Stimulated activated effector memory CD8-positive, alpha-beta T cell treated with anti-CD3 and anti-CD28 coated beads, Interleukin-12 subunit alpha, Interleukin-12 subunit beta, amount 100 ng/mL, for 72 hours (primary cell): ENCODE measurements at regions not wholly inside any gene's neighbourhood (a gene's known extent, or its start where the extent isn't known, plus 50 kb on each side); places are given as distances from the start of the nearest gene placed in this dataset.

Experiments used
- ATAC-seq: fragments of 150-1000 bp; cut with Tn5 transposase; 2 replicates; pipeline ENCODE4 v1.10.0; 2021
- DNase-seq, 2 donors: peaks; one replicate each; pipeline ENCODE4 v3.0.0; 2021 to 2022; ENCODE audit warnings: low spot score in 2 of 2
- H3K27ac Mint-ChIP-seq: one replicate; pipeline ENCODE4 v1.8.0; 2022; ENCODE audit warnings: mild to moderate bottlenecking, mixed read lengths
- H3K36me3 Mint-ChIP-seq: one replicate; pipeline ENCODE4 v1.8.0; 2022; ENCODE audit warnings: mild to moderate bottlenecking, mixed read lengths
- H3K4me1 Mint-ChIP-seq: one replicate; pipeline ENCODE4 v1.8.0; 2022; ENCODE audit warnings: mixed read lengths
- H3K4me3 Mint-ChIP-seq: one replicate; pipeline ENCODE4 v1.8.0; 2022; ENCODE audit warnings: mild to moderate bottlenecking, mixed read lengths
- H3K9me3 Mint-ChIP-seq: one replicate; pipeline ENCODE4 v1.8.0; 2022; ENCODE audit warnings: mixed read lengths

GRCh38 chr5:73337586-73338255, 110.9 kb downstream of the FOXD1 start:
- Mint-ChIP-seq H3K9me3 (no peaks in the 10 kb centered on the region), H3K27ac (no peak overlapping the region), H3K36me3 (no peaks in the 10 kb centered on the region), H3K4me3 (no peak overlapping the region), H3K4me1 (no peaks in the 10 kb centered on the region)
- DNase-seq (no peak), ATAC-seq (no peak)

DNA sequence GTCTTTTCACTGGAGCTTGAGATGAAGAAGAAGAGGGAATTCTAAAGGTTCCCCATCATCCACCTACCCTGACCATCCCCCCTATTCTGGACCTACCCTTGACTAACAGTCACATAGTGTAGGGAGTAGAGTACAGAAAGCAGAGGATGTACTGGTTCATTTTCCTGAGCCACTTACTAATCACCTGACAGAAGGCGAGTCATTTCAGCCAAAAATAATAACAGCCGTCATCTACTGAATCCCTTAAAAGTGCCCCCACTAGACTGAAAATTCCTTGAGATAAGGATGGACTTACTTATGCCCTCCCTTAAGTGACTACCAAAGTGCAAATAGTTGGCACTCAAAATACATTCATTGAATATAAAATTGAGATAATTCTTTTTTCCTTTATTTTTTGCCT, 112.2 kb downstream of the FOXD1 start:
- Mint-ChIP-seq H3K4me3 (no peak overlapping the region), H3K4me1 (no peaks in the 10 kb centered on the region), H3K27ac (no peak overlapping the region), H3K9me3 (peaks cover 8% of the 10 kb centered on the region), H3K36me3 (no peaks in the 10 kb centered on the region)
- ATAC-seq (no peak), DNase-seq (no peak)

DNA sequence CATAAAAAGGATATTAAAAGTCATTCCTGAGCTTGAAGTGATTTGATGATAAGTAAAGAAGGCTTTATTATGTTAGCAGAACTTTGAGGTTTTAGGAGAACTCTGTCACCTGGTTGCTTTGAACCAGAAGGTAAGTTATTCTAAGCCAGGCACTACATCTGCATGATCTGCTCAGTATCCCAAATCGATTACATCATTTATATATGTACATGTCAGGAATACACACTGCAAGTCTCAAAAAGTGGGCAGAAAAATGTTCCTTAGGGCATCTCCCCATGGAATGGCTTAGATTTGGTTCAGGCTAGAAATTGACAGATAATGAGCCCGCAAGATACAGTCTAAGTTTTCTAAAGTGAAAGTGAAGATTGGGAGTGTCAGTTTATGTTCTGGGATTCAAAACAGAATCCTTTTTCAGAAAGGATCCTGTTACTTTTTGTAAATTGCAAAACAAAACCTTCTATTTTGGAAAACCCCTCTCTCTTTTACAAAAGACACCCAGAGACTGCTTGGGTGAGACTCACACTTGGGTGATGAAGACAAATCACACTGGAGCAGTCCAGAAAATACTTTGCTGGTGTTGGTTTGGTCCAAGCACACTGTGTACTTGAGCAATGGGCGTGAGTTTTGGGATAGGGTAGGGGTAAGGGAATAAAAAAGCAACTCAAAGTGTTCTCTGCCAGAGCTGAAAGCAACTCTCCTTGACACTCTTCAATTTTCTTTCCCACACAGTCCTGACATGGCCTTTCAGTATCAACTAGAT, 114.5 kb downstream of the FOXD1 start:
- no peak overlapping the region for H3K27ac Mint-ChIP-seq
- no peaks in the 10 kb centered on the region for H3K36me3 Mint-ChIP-seq
- ATAC-seq: no peak
- peaks cover 17% of the 10 kb centered on the region for H3K9me3 Mint-ChIP-seq
- DNase-seq: no peak
- H3K4me3 Mint-ChIP-seq: no peak overlapping the region
- H3K4me1 Mint-ChIP-seq: no peaks in the 10 kb centered on the region

DNA sequence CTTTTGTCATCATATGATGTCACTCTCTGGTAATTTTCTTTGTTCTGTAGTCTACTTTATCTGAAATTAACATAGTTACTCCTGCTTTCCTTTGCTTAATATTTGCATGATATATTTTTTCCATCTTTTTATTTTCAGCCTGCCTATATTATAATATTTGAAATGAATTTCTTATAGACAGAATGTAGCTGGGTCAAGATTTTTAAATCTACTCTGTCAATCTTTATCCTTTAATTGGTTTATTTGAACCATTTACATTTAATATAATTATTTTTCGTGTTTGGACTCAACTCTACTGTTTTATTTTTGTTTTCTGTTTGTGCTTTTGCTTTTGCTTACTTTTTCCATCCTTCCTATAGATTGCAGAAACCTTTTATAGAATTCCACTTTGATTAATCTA, 118.0 kb downstream of the FOXD1 start:
- no peak for ATAC-seq
- Mint-ChIP-seq H3K4me3 (no peak overlapping the region), H3K36me3 (no peaks in the 10 kb centered on the region), H3K27ac (no peak overlapping the region), H3K4me1 (no peaks in the 10 kb centered on the region), H3K9me3 (peaks cover 17% of the 10 kb centered on the region)
- no peak for DNase-seq

GRCh38 chr5:73328640-73329039, 119.9 kb downstream of the FOXD1 start:
- no peak overlapping the region for H3K4me3 Mint-ChIP-seq
- no peaks in the 10 kb centered on the region for H3K36me3 Mint-ChIP-seq
- peaks cover 17% of the 10 kb centered on the region for H3K9me3 Mint-ChIP-seq
- H3K27ac Mint-ChIP-seq: no peak overlapping the region
- DNase-seq: no peak
- no peak for ATAC-seq
- no peaks in the 10 kb centered on the region for H3K4me1 Mint-ChIP-seq

GRCh38 chr5:73327908-73328455, 120.6 kb downstream of the FOXD1 start:
- H3K4me1 Mint-ChIP-seq: no peaks in the 10 kb centered on the region
- no peak overlapping the region for H3K4me3 Mint-ChIP-seq
- no peaks in the 10 kb centered on the region for H3K36me3 Mint-ChIP-seq
- no peak overlapping the region for H3K27ac Mint-ChIP-seq
- DNase-seq (no peak), ATAC-seq (no peak)
- H3K9me3 Mint-ChIP-seq: peaks cover 17% of the 10 kb centered on the region

- Mint-ChIP-seq H3K4me1 (no peaks in the 10 kb centered on the region), H3K4me3 (no peak overlapping the region), H3K36me3 (no peaks in the 10 kb centered on the region), H3K27ac (no peak overlapping the region), H3K9me3 (peaks cover 2% of the 10 kb centered on the region)
- no peak for DNase-seq
- no peak for ATAC-seq
These were observed 123.0 kb downstream of the FOXD1 start for GRCh38 chr5:73325546-73325945.

DNA sequence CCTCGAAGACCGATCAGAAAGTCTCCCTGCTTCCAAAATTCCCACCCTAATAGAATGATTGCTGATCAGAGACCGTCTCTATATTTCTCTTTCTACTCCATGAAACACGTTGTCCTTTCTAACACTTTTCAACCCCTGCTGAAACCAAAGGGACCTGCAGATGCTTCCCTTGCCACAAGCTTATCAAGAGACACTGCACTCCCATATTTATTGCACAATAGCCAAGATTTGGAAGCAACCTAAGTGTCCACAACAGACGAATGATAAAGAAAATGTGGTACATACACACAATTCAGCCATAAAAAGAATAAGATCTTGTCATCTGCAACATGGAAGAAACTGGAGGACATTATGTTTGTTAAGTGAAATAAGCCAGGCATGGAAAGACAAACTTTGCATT, 125.1 kb downstream of the FOXD1 start:
- Mint-ChIP-seq H3K9me3 (no peaks in the 10 kb centered on the region), H3K27ac (no peak overlapping the region), H3K4me3 (no peak overlapping the region), H3K4me1 (no peaks in the 10 kb centered on the region), H3K36me3 (no peaks in the 10 kb centered on the region)
- ATAC-seq (no peak), DNase-seq (no peak)

DNA sequence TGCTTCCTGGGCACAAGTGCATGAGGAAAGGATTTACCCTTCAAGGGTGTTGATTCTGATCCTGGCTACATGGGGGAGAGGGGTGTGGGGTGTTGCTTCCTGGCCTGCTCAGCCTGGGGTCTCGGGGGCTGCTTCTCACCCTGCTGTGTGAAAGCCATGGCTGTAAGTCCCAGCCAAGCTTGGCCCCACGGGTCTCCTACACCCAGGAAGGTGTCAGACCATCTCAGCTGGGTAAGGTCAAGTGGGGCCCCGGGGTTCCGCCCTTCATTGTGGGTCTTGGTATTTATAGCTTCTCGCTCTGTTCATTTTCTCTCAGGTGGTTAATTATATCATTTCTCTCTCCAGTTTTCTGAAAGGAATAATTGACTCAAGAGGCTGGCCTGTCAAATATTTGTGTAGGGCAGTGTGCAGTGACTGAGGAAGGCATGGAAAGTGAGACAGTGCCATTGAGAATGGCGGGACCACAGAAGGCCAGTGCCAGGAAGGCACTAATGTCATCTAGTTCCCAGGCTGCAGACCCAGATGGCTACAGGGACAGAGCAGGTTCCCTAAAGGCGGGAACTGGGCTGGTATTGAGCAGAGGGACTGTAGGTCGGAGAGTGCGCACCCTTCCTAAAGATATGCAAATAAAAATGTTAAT, 126.0 kb downstream of the FOXD1 start:
- Mint-ChIP-seq H3K27ac (no peak overlapping the region), H3K4me1 (no peaks in the 10 kb centered on the region), H3K36me3 (no peaks in the 10 kb centered on the region), H3K9me3 (no peaks in the 10 kb centered on the region), H3K4me3 (no peak overlapping the region)
- DNase-seq (no peak), ATAC-seq (peak; percentile 8)

DNA sequence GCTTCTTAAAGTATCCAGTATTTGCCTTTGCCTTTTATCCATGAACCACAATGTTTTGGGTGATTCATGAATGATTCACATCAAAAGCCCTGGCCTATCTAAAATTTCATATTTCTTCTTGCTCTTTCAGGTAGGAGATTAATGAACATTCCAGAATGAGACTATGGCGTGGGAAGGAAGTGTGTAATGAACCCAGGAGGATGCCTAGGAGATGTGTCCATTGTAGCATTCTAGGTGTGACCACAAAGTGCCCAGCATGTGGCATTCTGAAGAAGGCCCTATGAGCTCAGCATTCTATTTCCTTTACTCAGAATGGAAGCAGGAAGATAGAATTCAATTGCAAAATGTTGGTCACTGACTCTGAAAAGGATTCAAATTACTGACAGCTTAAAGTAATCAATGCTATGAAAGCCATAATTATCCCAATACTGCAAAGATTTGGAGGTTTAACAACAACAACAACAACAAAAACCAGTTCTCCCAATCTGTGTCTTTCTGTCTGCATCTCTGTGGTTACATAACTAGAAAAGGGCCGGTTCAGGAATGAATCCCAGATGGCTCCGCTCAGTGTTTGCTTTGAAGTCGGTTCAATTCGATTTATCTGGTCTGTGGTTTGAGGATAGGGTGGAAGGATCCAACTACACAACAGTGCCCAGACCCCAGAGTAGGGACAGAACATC, 126.7 kb downstream of the FOXD1 start:
- Mint-ChIP-seq H3K27ac (no peak overlapping the region), H3K4me3 (no peak overlapping the region), H3K9me3 (no peaks in the 10 kb centered on the region), H3K36me3 (no peaks in the 10 kb centered on the region), H3K4me1 (no peaks in the 10 kb centered on the region)
- no peak for DNase-seq
- ATAC-seq: no peak

- H3K27ac Mint-ChIP-seq: no peak overlapping the region
- DNase-seq: no peak
- H3K4me1 Mint-ChIP-seq: no peaks in the 10 kb centered on the region
- ATAC-seq: no peak
- no peaks in the 10 kb centered on the region for H3K9me3 Mint-ChIP-seq
- H3K4me3 Mint-ChIP-seq: no peak overlapping the region
- no peaks in the 10 kb centered on the region for H3K36me3 Mint-ChIP-seq
These were observed 129.5 kb downstream of the FOXD1 start for GRCh38 chr5:73319036-73319435.

DNA sequence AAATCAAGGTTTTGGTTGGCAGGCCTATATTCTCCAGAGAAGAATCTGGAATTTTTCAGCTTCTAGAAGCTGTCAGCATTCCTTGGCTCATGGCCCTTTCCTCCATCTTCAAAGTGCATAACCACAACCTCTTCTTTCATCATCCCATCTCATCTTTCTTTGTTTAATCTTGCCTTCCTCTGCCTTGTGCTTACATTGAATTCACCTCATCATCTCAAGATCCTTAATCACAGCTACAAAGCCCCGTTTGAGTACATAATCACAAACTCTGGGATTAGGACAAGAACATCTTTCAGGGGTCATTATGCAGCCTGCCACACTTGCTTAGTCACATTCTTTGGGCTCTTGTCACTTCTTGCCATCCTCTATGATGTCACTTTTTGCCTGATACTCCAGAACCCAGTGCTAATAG, 130.3 kb downstream of the FOXD1 start:
- ATAC-seq (no peak), DNase-seq (no peak)

GRCh38 chr5:73317523-73317922, 131.1 kb downstream of the FOXD1 start:
- Mint-ChIP-seq H3K36me3 (no peaks in the 10 kb centered on the region), H3K27ac (no peak overlapping the region), H3K9me3 (no peaks in the 10 kb centered on the region), H3K4me1 (peaks cover 7% of the 10 kb centered on the region), H3K4me3 (no peak overlapping the region)
- ATAC-seq (no peak), DNase-seq (no peak)

More for the DNA sequence above, 130.3 kb downstream of the FOXD1 start:
- no peak overlapping the region for H3K27ac Mint-ChIP-seq
- no peaks in the 10 kb centered on the region for H3K36me3 Mint-ChIP-seq
- no peak overlapping the region for H3K4me3 Mint-ChIP-seq
- H3K9me3 Mint-ChIP-seq: no peaks in the 10 kb centered on the region
- peaks cover under 1% of the 10 kb centered on the region for H3K4me1 Mint-ChIP-seq

GRCh38 chr5:73314395-73315257, 134.0 kb downstream of the FOXD1 start:
- Mint-ChIP-seq H3K4me3 (no peak overlapping the region), H3K27ac (no peak overlapping the region), H3K4me1 (peaks cover 7% of the 10 kb centered on the region), H3K36me3 (no peaks in the 10 kb centered on the region), H3K9me3 (no peaks in the 10 kb centered on the region)
- ATAC-seq: no peak
- DNase-seq: no peak
